Middle frontal gyrus (tissue), 1 donor: ENCODE measurements at regions not wholly inside any gene's neighbourhood (a gene's known extent, or its start where the extent isn't known, plus 50 kb on each side); places are given as distances from the start of the nearest gene placed in this dataset.
A peak's percentile ranks its signal among the peaks of the same experiment; 100 is the strongest.
"Not testable (repeated sequence)": the region's sequence is repeated elsewhere in the genome, so short reads cannot be mapped to it uniquely, and the experiment has no call there.

Experiments used
- DNase-seq: peaks from one replicate; pipeline ENCODE4 v3.0.0-alpha.2; 2015; ENCODE audit warnings: low spot score; ENCODE audit errors: extremely low spot score

DNA sequence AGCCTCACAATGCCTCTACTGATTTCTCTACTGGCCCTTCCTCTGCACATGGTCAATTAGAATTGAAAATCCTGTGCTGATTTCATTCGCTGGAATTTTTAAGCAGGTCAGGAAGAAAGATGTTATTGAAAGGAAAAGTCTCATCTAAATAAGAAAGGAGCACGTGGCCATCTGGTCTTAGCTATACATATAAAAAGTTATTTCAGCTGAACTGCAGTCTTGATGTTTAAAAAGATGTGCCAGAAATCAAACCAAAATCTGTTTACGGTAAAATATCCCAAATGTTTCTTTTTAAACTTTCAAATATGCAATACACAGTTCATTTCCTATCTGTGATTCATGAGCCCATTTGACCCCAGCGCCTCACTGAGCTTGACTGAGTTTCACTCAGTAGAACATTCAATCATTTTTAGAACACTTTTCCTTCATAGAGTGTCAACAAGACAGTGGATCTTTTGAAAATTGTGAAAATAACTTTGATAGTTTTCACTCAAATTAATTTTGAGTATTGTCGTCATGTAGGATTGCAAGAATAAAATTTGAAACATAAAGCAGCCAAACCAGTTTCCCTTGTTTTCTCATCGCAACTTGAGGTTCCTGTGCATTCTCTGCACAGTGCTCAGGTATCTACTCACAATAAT is 293.6 kb downstream of the PTPRC start:
- DNase-seq, result no peak

DNA sequence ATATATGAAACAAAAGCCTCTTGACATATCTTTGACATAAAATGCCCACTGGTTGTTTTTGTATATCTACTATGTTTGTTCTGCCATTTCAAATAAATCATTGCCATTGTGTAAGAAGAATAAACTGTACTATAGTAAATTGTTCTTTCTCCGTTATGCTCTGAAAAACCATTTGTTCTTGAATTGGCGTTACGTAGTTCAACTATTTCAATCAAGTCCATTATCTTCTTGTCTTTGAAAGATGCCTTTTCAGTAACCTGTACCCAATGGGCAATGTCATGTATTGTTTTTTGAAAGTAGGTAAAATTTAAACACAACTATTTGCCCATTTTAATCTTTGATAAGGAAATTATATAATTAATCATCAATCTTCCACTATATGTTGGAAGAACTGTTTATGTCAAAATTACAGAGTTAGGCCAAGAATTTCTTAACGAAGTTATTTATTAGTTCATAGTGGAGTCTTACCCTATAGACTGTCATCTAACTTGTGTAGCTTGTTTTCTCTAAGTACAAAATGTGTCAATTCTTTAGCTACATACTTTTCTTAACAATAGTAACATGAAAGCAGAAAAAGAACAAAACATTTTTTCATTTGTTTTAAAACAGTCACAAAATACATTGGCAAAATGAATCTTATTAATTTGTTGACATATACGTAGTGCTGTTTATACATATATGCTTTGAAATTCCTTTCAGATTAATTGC is 294.8 kb downstream of the PTPRC start:
- no peak for DNase-seq

DNA sequence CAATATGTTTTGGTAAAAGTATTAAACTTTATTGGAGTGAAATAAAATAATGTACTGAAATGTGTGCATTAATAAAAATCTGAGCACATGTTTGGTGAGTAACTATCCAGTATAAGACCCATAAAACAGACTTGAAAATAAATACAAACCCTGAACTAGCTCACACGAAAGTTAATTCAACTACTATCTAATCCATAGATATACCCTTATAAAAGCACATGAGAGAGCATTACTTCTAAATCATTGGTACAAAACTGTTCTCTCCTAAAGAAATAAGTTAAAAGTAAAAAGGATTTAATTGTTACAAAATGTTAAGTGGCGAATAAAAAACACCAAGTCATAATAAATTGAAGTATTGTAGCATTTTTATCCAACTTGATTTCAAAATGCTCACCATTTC is 295.6 kb downstream of the PTPRC start:
- DNase-seq, result no peak

DNA sequence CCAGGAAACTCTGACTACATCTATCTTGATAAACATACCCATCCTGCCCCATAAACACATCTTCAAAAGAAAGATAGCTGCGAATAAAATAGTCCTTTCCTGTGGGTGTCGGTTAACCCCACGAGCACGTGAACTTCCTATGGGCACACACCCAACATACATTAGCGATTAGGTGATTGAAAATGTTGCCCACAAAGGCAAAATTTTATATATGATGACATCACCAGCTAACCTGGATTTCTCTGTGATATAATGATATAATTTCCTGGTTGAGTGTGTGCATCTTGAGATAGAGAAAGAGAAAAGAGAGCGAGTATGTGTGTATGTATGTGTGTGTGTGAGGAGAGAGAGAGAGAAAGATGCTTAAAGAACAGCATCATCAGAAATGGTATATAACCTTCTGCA is 296.1 kb downstream of the PTPRC start:
- DNase-seq, result no peak

DNA sequence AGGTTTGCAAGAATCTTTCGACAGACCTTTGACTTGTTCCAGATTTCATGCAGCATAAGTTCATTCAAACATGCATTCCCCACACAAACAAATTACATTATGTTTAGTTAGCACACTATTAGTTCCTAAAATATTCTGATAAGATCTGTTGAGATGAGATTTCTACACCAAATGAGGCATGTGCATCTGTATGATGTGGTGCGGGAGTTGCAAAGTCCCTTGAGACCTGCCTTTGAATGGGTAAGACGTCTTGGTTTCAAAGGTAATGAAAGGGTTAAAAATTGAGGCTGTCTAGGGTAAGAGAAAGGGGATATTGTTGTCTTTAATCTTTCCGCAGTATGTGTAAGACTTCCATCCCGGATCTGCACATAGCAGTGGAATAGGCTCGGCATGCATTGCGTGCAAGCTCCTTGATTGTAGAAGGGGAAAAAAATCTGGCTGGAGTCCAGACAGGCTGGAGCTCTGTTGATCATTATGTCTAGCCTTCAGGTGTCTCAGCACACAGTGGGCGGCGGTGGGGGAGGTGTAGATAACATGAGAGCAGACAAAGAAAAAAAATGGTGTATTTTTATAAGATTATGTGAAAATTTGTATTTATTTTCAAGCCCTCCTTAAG is 296.6 kb downstream of the PTPRC start:
- peak; percentile 64 for DNase-seq

- no peak for DNase-seq
Observed at GRCh38 chr1:198936371-198937083, 297.7 kb downstream of the PTPRC start.

DNA sequence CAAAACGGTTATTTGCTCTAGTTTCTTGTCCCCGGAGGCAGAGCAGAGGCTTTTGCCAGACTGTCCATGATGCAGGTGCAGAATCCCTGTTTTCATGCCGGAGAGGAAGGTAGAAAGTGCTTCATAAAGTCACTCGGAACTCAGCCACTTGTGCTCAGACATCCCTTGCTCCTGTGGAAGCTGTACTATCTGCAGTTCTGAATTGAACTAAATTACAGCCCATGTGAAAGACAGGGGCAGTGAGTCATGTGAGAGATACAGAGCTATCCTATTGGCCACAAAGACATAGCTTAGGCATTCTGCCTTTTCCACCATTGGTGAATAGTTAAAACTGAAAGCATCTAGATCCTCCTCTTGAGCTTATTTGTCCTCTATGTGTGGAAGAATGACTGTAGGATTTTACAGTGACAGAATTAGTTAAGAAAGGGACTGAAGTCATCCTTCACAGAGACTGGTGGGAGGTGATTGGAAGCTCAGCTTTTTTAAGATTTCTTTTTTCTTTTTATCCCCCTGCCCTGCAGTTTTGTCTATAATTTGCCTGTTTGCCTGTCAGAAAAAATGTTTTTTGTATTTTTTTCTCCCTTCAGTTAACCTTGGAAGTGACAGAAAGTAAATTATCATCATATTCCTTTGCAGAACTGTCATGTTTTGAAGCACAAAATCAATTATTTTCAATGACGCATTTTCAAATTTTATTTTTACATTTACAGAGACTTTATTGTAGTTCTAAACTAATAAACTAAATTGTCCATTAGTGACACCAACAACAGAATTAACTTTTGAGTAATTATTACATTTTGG is 298.6 kb downstream of the PTPRC start:
- DNase-seq, result peak; percentile 92

DNA sequence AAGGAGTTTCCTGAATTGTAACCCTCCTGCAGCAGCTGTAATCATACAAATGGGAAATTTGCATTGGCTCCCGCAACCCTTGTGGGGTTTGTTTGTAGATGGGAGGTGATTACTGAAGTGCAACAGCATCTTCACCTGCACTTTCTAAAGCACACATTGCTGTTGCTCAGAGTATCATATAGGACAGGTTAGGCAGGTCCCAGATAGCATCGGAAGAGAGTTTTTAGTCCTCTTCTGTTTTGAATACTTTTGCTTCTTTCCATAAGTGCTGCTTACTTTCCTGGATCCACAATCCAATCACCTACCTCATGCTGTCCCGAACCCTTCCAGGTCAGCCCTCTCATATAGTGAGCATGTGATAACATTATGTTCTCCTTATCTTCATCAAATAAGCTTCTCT is 300.4 kb downstream of the PTPRC start:
- DNase-seq, result no peak

GRCh38 chr1:198939956-198940355 is 301.1 kb downstream of the PTPRC start:
- DNase-seq, result no peak

GRCh38 chr1:198942466-198942865 is 303.6 kb downstream of the PTPRC start:
- DNase-seq, result no peak

DNA sequence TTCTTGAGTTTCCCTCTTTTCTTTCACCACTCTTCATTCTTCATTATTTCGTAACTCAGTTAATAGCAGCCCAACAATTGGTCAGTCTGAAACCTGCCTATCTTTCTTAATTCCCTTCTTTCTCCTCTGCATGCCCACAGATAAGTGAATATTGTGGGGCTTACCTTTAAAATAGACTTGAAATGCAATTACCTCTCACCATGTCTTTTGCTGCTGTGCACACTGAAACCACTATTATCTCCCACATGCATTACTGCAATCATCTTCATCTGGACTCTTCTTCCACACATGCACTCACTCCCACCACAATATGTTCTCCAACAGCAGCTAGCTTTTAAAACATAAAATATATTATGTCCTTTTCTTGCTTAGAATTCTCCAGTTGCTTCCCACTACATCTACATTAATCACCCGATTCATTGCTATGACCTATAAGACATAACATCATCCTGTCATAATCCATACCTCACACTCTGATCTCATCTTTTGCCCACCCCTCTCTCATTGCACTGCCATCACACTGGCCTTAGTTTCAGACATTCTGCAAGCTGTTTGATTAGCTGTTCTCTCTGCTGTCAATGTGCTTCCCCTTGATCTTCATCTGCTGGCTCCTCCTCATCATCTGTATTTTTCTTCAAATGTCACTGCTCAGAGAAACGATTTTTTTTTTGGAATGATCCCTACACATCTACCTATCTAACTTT is 304.8 kb downstream of the PTPRC start:
- DNase-seq, result no peak

- no peak for DNase-seq
Observed at GRCh38 chr1:198947456-198947855, 308.6 kb downstream of the PTPRC start.

DNA sequence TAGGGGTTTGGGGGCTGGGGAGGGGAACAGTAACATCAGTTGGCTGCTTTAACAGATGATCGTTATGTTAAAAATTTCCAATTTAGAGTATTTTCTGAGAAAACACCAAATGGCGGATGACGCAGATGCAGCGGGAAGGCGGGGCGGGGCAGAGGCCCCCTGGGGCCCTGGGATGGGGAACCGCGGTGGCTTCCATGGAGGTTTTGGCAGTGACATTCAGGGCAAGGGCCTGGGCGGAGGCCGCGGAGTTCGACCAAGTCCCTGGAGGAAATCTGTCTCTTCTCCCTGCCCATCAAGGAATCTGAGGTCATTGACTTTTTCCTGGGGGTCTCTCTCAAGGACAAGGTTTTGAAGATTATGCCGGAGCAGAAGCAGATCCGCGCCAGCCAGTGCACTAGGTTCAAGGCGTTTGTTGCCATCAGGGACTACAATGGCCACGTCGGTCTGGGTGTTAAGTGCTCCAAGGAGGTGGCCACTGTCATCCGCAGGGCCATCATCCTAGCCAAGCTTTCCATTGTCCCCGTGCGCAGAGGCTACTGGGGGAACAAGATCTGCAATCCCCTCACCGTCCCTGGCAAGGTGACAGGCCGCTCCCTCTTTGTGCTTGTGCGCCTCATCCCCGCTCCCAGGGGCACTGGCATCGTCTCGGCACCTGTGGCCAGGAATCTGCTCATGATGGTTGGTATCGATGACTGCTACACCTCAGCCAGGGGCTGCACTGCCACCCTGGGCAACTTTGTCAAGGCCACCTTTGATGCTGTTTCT is 310.2 kb downstream of the PTPRC start:
- no peak for DNase-seq

DNA sequence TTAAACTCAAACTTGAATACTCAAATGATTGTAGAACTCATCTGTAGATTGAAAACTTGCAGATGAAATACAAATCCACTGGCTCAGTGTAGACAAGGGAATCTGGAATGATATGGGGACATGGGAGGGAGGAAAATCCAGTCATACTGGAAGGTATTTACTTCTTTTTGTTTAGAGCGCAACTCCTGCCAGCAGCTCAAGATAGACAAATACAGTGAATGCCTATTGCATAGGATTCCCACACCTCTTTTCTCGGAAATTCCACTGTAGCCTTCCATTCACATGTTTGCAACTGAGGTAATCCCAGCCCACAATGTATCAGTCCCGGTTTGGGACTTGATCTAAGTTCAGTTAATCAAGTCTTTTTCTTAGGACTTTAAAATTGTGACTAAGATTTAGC is 311.2 kb downstream of the PTPRC start:
- no peak for DNase-seq

DNA sequence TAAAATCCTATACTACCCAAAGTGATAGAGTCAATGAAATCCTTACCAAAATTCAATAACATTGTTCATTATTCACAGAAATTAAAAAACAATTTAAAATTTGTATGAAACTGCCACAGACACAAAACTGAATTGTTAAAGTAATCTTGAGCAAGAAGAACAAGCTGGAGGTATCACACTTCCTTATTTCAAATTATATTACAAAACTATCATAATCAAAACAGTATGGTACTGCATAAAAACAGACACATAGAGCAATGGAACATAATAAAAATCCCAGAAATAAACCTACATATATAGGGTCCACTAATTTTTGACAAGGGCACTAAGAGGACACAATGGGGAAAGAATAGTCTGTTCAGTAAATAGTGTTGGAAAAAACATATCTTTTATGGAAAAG is 316.2 kb downstream of the PTPRC start:
- DNase-seq, result no peak

DNA sequence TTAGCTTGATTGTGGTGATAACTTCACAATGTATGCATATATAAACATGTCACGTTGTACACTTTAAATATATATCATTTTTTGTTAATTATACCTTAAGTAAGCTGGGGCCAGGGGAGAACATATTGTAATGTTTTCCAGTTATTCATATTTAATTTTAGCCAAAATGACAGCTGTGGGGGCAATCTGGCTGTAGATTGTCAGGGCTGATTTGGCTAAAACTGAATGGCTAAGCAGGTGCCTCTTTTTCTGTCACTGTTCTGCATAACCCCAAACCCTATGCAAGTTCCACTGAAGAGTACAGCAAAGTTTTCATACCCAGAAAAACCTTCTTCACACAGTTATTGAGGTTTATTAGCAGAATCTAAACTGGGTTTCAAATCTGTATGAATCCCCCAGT is 318.2 kb downstream of the PTPRC start:
- no peak for DNase-seq

DNA sequence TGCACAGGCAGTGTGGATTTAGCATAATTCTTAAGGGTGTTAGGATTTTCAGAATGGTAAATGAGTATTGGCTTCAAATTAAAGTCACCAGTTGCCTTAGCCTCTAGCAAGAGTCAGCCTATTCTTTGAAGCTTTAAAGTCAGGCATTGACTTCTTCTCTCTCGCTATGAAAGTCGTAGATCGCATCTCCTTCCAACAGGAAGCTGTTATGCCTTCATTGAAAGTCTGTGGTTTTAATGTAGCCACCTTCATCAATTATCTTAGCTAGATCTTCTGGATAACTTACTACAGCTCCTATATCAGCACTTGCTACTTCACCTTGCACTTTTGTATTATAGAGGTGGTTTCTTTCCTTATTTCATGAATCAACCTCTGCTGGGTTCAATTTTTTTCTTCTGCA is 320.2 kb downstream of the PTPRC start:
- no peak for DNase-seq

DNA sequence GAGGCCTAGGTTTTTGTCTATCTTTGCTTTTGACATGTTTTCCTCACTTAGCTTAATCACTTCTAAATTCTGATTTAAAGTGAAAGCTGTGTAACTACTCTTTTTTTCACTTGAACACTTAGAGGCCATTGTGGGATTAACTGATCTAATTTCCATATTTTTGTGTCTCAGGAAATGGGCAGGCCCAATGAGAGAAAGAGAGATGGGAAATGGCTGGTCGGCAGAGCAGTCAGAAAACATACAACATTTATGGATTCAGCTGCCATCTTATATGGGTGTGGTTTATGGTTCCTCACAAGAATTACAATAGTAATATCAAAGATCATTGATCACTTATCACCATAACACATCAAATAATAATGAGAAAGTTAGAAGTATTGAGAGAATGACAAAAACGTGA is 320.8 kb downstream of the PTPRC start:
- DNase-seq, result no peak

DNA sequence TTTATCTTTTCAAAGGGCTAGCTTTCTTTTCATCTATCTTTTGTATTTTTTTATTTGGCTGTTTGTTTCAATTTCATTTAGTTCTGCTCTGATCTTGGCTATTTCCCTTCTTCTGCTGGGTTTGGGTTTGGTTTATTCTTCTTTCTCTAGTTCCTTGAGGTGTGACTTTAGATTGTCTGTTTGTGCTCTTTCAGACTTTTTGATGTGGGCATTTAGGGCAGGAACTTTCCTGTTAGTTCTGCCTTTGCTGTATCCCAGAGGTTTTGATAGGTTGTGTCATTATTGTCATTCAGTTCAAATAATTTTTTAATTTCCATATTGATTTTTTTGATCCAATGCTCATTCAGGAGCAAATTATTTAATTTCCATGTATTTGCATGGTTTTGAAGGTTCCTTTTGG is 325.0 kb downstream of the PTPRC start:
- not testable (repeated sequence) for DNase-seq

DNA sequence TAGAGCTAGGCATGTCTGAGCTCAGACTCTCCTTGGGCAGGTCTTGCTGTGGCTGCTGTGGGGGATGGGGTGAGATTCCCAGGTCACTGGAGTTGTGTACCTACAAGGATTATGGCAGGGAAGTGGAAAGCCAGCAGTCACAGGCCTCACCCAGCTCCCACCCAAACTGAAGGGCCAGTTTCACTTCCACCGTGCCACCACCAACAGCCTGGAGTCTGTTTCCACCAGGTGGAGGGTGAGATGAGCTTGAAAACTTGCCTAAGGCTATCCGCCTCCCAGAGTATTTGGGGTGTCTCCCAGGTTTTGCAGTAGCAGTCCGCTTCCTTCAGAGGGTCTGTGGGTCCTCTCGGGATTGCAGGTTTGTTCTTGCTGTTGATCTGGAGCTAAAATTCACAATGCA is 327.7 kb downstream of the PTPRC start:
- DNase-seq, result no peak
